Colonic mucosa (tissue), 4 donors: ENCODE measurements at regions not wholly inside any gene's neighbourhood (a gene's known extent, or its start where the extent isn't known, plus 50 kb on each side); places are given as distances from the start of the nearest gene placed in this dataset.
A peak's percentile ranks its signal among the peaks of the same experiment; 100 is the strongest.

Experiments
- DNase-seq: peaks from one replicate; pipeline ENCODE4 v3.0.0-alpha.2; 2020
- H3K27ac ChIP-seq: fragments of 200-600 bp; one replicate; pipeline ENCODE4 v1.8.0; 2021
- H3K27me3 ChIP-seq: fragments of 200-600 bp; one replicate; pipeline ENCODE4 v1.8.0; 2021
- H3K36me3 ChIP-seq: fragments of 200-600 bp; one replicate; pipeline ENCODE4 v1.8.0; 2021
- H3K4me1 ChIP-seq: fragments of 200-600 bp; one replicate; pipeline ENCODE4 v1.8.0; 2021; ENCODE audit warnings: mild to moderate bottlenecking
- H3K4me3 ChIP-seq: fragments of 200-600 bp; one replicate; pipeline ENCODE4 v1.8.0; 2021
- H3K9ac ChIP-seq, 2 donors: one replicate each; pipeline ENCODE4 v1.7.0; 2013; ENCODE audit warnings: control low read depth in 2 of 2, low read depth in 2 of 2, low read length in 2 of 2
- H3K9me3 ChIP-seq: fragments of 200-600 bp; one replicate; pipeline ENCODE4 v1.8.0; 2021
- CTCF ChIP-seq: fragments of 200-600 bp; IDR thresholded peaks from one replicate; pipeline ENCODE4 v1.8.0; 2022; ENCODE audit warnings: antibody characterized with exemption, mild to moderate bottlenecking
- intact Hi-C: fragments of 100-400 bp; cut with DNase I; formaldehyde crosslinking; loops from one replicate; pipeline ENCODE4 v1.14.1; 2022
- donor health status: healthy.
- donor health status: DM: no; HTN: no; CAD: no.
- donor health status: DM: no; HTN: no; CAD: no.

- no peak for TF ChIP-seq CTCF
- Histone ChIP-seq H3K9ac (no peak overlapping the region), H3K4me3 (no peak overlapping the region), H3K27ac (no peak overlapping the region), H3K9me3 (no peaks in the 10 kb centered on the region), H3K27me3 (no peaks in the 10 kb centered on the region), H3K36me3 (no peaks in the 10 kb centered on the region), H3K4me1 (no peaks in the 10 kb centered on the region)
- intact Hi-C loops, result no loop called here
- no peak for DNase-seq
These were observed 154.0 kb downstream of the PRL start for GRCh38 chr6:22142856-22143255.

- no peak overlapping the region for H3K27ac ChIP-seq
- H3K27me3 ChIP-seq, result no peaks in the 10 kb centered on the region
- no peak overlapping the region for H3K4me3 ChIP-seq
- intact Hi-C loops, result no loop called here
- no peaks in the 10 kb centered on the region for H3K9me3 ChIP-seq
- no peak for TF ChIP-seq CTCF
- no peaks in the 10 kb centered on the region for H3K36me3 ChIP-seq
- no peak overlapping the region for H3K9ac ChIP-seq
- no peaks in the 10 kb centered on the region for H3K4me1 ChIP-seq
- DNase-seq, result no peak
These were observed 151.5 kb downstream of the PRL start for GRCh38 chr6:22145376-22145775.

GRCh38 chr6:22145823-22146677, 150.8 kb downstream of the PRL start:
- Histone ChIP-seq H3K9ac (no peak overlapping the region), H3K9me3 (no peaks in the 10 kb centered on the region), H3K4me3 (peak overlapping the region; percentile 12), H3K36me3 (no peaks in the 10 kb centered on the region), H3K27ac (no peak overlapping the region), H3K27me3 (no peaks in the 10 kb centered on the region), H3K4me1 (no peaks in the 10 kb centered on the region)
- no peak for TF ChIP-seq CTCF
- peak; percentile 26 for DNase-seq
- intact Hi-C loops, result no loop called here

GRCh38 chr6:22146678-22146930, 150.2 kb downstream of the PRL start:
- no peak overlapping the region for H3K9ac ChIP-seq
- DNase-seq, result no peak

GRCh38 chr6:22146931-22147701, 149.7 kb downstream of the PRL start:
- Histone ChIP-seq H3K36me3 (no peaks in the 10 kb centered on the region), H3K27me3 (no peaks in the 10 kb centered on the region), H3K9ac (no peak overlapping the region), H3K4me1 (no peaks in the 10 kb centered on the region), H3K4me3 (peak overlapping the region; percentile 12), H3K9me3 (no peaks in the 10 kb centered on the region), H3K27ac (no peak overlapping the region)
- intact Hi-C loops, result no loop called here
- no peak for TF ChIP-seq CTCF
- no peak for DNase-seq

More at GRCh38 chr6:22146678-22146930, 150.2 kb downstream of the PRL start:
- no peak for TF ChIP-seq CTCF
- Histone ChIP-seq H3K27ac (no peak overlapping the region), H3K9me3 (no peaks in the 10 kb centered on the region), H3K4me1 (no peaks in the 10 kb centered on the region), H3K36me3 (no peaks in the 10 kb centered on the region), H3K27me3 (no peaks in the 10 kb centered on the region), H3K4me3 (peak overlapping the region; percentile 12)
- intact Hi-C loops, result no loop called here
